Endothelial cell of umbilical vein (primary cell): ENCODE measurements at regions not wholly inside any gene's neighbourhood (a gene's known extent, or its start where the extent isn't known, plus 50 kb on each side); places are given as distances from the start of the nearest gene placed in this dataset.

Experiments
- BruUV-seq: library from RNA; stranded (reverse); fragments of 400-500 nt; replicated peaks from 2 replicates; lab custom pipeline; 2021; lab: Mats Ljungman, UMichigan
- CTCF ChIA-PET: fragments of 300-600, 350-600 bp; sonication (Branson Sonifier 250); formaldehyde crosslinking; loops from one replicate; lab custom pipeline; 2021; ENCODE audit warnings: antibody characterized with exemption, inconsistent platforms; lab: Charles Lee
- POLR2A ChIA-PET: fragments of 300-600, 350-600 bp; sonication (Branson Sonifier 250); formaldehyde crosslinking; loops from one replicate; lab custom pipeline; 2021; ENCODE audit warnings: antibody characterized with exemption, inconsistent platforms; lab: Charles Lee
- DNase-seq: peaks from one replicate; pipeline ENCODE4 v3.0.0-alpha.2; 2011; ENCODE audit warnings: low read depth, low spot score
- FAIRE-seq: peaks from 2 replicates; lab custom pipeline; 2011; peaks lifted over from hg19 to GRCh38; lab: Jason Lieb, UNC
- H2AFZ ChIP-seq: 2 replicates; pipeline ENCODE4 v1.6.0; 2012; ENCODE audit warnings: low read depth, low read length, control low read depth, inconsistent platforms
- H3K27ac ChIP-seq: 2 replicates; pipeline ENCODE4 v1.5.1; 2011; ENCODE audit warnings: low read depth, mild to moderate bottlenecking, control low read depth, low read length, moderate library complexity; ENCODE audit not compliant: insufficient read depth
- H3K27me3 ChIP-seq, 2 experiments: 2 replicates each; pipeline versions ENCODE4 v1.6.0 to v1.6.1; 2011; ENCODE audit warnings: low read length in 2 of 2, mixed read lengths in 1 of 2; ENCODE audit not compliant: control insufficient read depth in 2 of 2, insufficient read depth in 2 of 2
- H3K36me3 ChIP-seq, 2 experiments: 2 replicates in 1 of 2; 3 replicates in 1 of 2; pipeline ENCODE4 v1.5.1; 2011; ENCODE audit warnings: low read length in 2 of 2, mild to moderate bottlenecking in 1 of 2, moderate library complexity in 1 of 2; ENCODE audit not compliant: control insufficient read depth in 2 of 2, insufficient read depth in 2 of 2; ENCODE audit errors: extremely low read depth in 1 of 2
- H3K4me1 ChIP-seq: 3 replicates; pipeline ENCODE4 v1.5.1; 2011; ENCODE audit warnings: mild to moderate bottlenecking, low read length; ENCODE audit not compliant: control insufficient read depth, insufficient read depth; ENCODE audit errors: extremely low read depth
- H3K4me2 ChIP-seq: 2 replicates; pipeline ENCODE4 v1.6.1; 2011; ENCODE audit warnings: low read length, control low read depth, mixed read lengths; ENCODE audit not compliant: insufficient read depth
- H3K4me3 ChIP-seq, 3 experiments: fragments of 200-600 bp in 1 of 3; sonication (generic), shearing (Covaris generic) in 1 of 3; replicated peaks in 1 of 3; 2 replicates each; pipeline ENCODE4 v1.5.1; 2011 to 2016; ENCODE audit warnings: control low read depth in 3 of 3, low read length in 3 of 3, mild to moderate bottlenecking in 2 of 3, inconsistent platforms in 1 of 3, low read depth in 1 of 3, moderate library complexity in 1 of 3; ENCODE audit not compliant: insufficient read depth in 1 of 3
- H3K79me2 ChIP-seq: 2 replicates; pipeline ENCODE4 v1.6.0; 2012; ENCODE audit warnings: low read length, inconsistent platforms; ENCODE audit not compliant: control insufficient read depth, insufficient read depth
- H3K9ac ChIP-seq: replicated peaks from 2 replicates; pipeline ENCODE3; 2011; ENCODE audit warnings: low read length, control low read depth; ENCODE audit not compliant: insufficient read depth; ENCODE audit errors: extremely low read depth
- H3K9me1 ChIP-seq: replicated peaks from 3 replicates; pipeline ENCODE4 v1.6.0; 2011; ENCODE audit warnings: mild to moderate bottlenecking, low read length; ENCODE audit not compliant: control insufficient read depth, insufficient read depth; ENCODE audit errors: extremely low read depth
- H3K9me3 ChIP-seq: replicated peaks from 2 replicates; pipeline ENCODE4 v1.5.1; 2012; ENCODE audit warnings: low read length, inconsistent platforms; ENCODE audit not compliant: control insufficient read depth, insufficient read depth
- H4K20me1 ChIP-seq: replicated peaks from 2 replicates; pipeline ENCODE3; 2011; ENCODE audit warnings: mild to moderate bottlenecking, low read length; ENCODE audit not compliant: control insufficient read depth, insufficient read depth; ENCODE audit errors: extremely low read depth
- EZH2 ChIP-seq: IDR thresholded peaks from 2 replicates; pipeline ENCODE4 v1.6.1; 2012; ENCODE audit warnings: borderline replicate concordance, low read depth, mild to moderate bottlenecking, moderate library complexity, low read length, inconsistent platforms; ENCODE audit not compliant: severe bottlenecking
- FOS ChIP-seq: IDR thresholded peaks from 2 replicates; pipeline ENCODE4 v1.6.1; 2011; ENCODE audit warnings: mild to moderate bottlenecking, low read length, moderate library complexity, borderline replicate concordance; ENCODE audit not compliant: insufficient read depth
- GATA2 ChIP-seq: IDR thresholded peaks from 2 replicates; pipeline ENCODE4 v1.7.0; 2011; ENCODE audit warnings: low read depth, mild to moderate bottlenecking, moderate library complexity, mixed read lengths, low read length; ENCODE audit not compliant: insufficient read length, insufficient read depth
- JUN ChIP-seq: IDR thresholded peaks from 2 replicates; pipeline ENCODE4 v1.6.1; 2011; ENCODE audit warnings: borderline replicate concordance, low read depth; ENCODE audit not compliant: insufficient read length, insufficient read depth
- MYC ChIP-seq: IDR thresholded peaks from one replicate; pipeline ENCODE4 v1.6.1; 2011; ENCODE audit warnings: mild to moderate bottlenecking, low read depth, low read length
- POLR2A ChIP-seq: IDR thresholded peaks from 2 replicates; pipeline ENCODE4 v1.6.1; 2012; ENCODE audit warnings: low read depth, mild to moderate bottlenecking, control low read depth, low read length
- POLR2AphosphoS5 ChIP-seq: IDR thresholded peaks from 2 replicates; pipeline ENCODE4 v1.6.1; 2012; ENCODE audit warnings: low read depth, mild to moderate bottlenecking, control low read depth, low read length, moderate library complexity; ENCODE audit not compliant: insufficient read depth
- dilution Hi-C: fragments of 300-500 bp; cut with MboI; formaldehyde crosslinking; loops from one replicate; pipeline ENCODE4 v1.15.0; 2019; ENCODE audit warnings: low sequenced_read_pairs; ENCODE audit not compliant: extremely low pct_ligation_motif_present
- intact Hi-C: fragments of 100-400 bp; cut with micrococcal nuclease; formaldehyde crosslinking; loops from one replicate; pipeline ENCODE4 v1.10.0; 2022
- TF ChIP-seq, protein P1 (sequence below), 2 donors: IDR thresholded peaks; 1 replicate in 1 of 2; 2 replicates in 1 of 2; pipeline ENCODE4 v1.5.1; 2011; ENCODE audit warnings: low read length in 2 of 2, mild to moderate bottlenecking in 2 of 2, moderate library complexity in 2 of 2, control low read depth in 1 of 2, inconsistent platforms in 1 of 2, low read depth in 1 of 2; ENCODE audit not compliant: insufficient read depth in 1 of 2; ENCODE audit errors: extremely low read depth in 1 of 2
- TF ChIP-seq, protein P2 (sequence below): IDR thresholded peaks from 2 replicates; pipeline ENCODE4 v1.6.1; 2011; ENCODE audit not compliant: insufficient read depth, insufficient read length

DNA sequence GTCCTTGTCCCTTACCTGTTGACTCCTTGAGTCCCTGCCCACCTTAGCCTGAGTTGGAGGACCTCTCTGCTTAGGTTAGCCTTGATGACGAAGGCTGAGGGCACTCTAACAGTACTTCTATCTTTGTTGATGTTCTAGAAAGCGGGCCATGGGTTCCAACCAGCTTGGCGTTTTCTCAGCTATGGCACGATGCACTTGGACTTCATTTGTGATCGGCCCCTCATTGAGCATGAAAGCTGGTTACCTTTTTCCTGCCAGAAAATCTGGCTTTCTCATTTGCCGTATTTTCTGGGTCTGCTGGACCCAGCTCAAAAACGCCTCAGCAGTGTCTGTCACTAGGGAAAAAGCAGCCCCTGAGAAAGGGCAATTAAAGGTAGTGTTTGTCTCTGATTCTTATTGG lies 290.8 kb downstream of the EMP1 start:
- H3K27me3 ChIP-seq = peaks cover 0 to 3% of the 10 kb centered on the region in 2 experiments
- H3K4me2 ChIP-seq = no peak overlapping the region
- BruUV-seq = no TSS peak
- CTCF ChIA-PET = no interaction called here
- no peaks in the 10 kb centered on the region for H3K4me1 ChIP-seq
- H3K79me2 ChIP-seq = no peaks in the 10 kb centered on the region
- no peaks in the 10 kb centered on the region for H3K9me3 ChIP-seq
- TF ChIP-seq, protein P1, sequence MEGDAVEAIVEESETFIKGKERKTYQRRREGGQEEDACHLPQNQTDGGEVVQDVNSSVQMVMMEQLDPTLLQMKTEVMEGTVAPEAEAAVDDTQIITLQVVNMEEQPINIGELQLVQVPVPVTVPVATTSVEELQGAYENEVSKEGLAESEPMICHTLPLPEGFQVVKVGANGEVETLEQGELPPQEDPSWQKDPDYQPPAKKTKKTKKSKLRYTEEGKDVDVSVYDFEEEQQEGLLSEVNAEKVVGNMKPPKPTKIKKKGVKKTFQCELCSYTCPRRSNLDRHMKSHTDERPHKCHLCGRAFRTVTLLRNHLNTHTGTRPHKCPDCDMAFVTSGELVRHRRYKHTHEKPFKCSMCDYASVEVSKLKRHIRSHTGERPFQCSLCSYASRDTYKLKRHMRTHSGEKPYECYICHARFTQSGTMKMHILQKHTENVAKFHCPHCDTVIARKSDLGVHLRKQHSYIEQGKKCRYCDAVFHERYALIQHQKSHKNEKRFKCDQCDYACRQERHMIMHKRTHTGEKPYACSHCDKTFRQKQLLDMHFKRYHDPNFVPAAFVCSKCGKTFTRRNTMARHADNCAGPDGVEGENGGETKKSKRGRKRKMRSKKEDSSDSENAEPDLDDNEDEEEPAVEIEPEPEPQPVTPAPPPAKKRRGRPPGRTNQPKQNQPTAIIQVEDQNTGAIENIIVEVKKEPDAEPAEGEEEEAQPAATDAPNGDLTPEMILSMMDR (IDR thresholded peaks at IDR 0.05; ENCODE audit: extremely low read depth in 1 of 2, insufficient read depth in 1 of 2, low read depth in 1 of 2, low read length in 2 of 2) = no peak
- TF ChIP-seq EZH2 = no peak
- no peak for TF ChIP-seq MYC
- TF ChIP-seq GATA2 = no peak
- no peak for TF ChIP-seq POLR2A
- TF ChIP-seq FOS = no peak
- TF ChIP-seq POLR2AphosphoS5 = no peak
- TF ChIP-seq JUN = no peak
- TF ChIP-seq, protein P2, sequence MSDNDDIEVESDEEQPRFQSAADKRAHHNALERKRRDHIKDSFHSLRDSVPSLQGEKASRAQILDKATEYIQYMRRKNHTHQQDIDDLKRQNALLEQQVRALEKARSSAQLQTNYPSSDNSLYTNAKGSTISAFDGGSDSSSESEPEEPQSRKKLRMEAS = no peak
- DNase-seq (no peak), FAIRE-seq (no peak)
- no peak overlapping the region for H2AFZ ChIP-seq
- no peak overlapping the region for H3K9ac ChIP-seq
- POLR2A ChIA-PET = no interaction called here
- no peaks in the 10 kb centered on the region for H4K20me1 ChIP-seq
- no peaks in the 10 kb centered on the region for H3K36me3 ChIP-seq
- intact Hi-C loops = no loop called here
- H3K27ac ChIP-seq = no peak overlapping the region
- dilution Hi-C loops = no loop called here
- H3K9me1 ChIP-seq = no peaks in the 10 kb centered on the region
- no peak overlapping the region for H3K4me3 ChIP-seq
